ENCODE measurements at regions not wholly inside any gene's neighbourhood (a gene's known extent, or its start where the extent isn't known, plus 50 kb on each side); places are given as distances from the start of the nearest gene placed in this dataset.

DNA sequence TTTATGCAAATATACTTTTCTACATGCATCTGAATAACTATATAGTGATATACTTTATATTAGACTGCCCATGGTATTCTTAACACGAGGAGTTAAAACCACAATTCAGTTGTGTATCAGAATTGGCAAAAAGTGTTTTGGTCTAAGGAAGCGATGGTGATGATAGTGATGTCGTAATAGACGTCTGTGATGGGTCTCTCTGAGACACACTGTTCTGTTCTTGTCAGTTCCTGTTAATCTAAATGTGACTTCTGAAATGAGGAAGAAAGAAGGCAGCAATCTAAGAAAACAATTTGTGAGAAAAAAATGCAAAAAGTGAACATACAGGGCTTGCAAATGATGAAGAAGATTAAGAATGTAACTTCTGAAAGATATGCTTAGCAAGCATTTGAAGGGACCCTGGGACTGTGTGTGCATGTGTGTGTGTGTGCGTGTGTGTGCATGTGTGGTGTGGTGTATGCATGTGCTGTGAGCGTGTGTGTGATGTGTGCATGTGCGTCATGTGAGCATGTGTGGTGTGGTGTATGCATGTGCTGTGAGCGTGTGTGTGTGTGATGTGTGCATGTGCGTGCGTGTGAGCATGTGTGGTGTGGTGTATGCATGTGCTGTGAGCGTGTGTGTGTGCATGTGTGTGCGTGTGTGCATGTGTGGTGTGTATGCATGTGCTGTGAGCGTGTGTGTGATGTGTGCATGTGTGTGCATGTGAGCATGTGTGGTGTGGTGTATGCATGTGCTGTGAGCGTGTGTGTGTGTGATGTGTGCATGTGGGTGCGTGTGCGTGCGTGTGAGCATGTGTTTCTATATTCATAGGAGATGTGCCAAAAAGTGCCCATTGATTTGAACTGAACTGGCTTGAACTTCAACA, 131.8 kb downstream of the IRS2 start (continued):
- TF ChIP-seq FOXP1 (CRISPR knock-in tag; IDR thresholded peaks at IDR 0.05; ENCODE audit: borderline replicate concordance): no peak
- TF ChIP-seq ESRRA (CRISPR knock-in tag; IDR thresholded peaks at IDR 0.05; ENCODE audit: borderline replicate concordance): no peak
- TF ChIP-seq, protein P1, sequence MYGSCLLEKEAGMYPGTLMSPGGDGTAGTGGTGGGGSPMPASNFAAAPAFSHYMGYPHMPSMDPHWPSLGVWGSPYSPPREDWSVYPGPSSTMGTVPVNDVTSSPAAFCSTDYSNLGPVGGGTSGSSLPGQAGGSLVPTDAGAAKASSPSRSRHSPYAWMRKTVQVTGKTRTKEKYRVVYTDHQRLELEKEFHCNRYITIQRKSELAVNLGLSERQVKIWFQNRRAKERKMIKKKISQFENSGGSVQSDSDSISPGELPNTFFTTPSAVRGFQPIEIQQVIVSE (CRISPR knock-in tag; IDR thresholded peaks at IDR 0.05; ENCODE audit: borderline replicate concordance): no peak
- TF ChIP-seq, protein P2, sequence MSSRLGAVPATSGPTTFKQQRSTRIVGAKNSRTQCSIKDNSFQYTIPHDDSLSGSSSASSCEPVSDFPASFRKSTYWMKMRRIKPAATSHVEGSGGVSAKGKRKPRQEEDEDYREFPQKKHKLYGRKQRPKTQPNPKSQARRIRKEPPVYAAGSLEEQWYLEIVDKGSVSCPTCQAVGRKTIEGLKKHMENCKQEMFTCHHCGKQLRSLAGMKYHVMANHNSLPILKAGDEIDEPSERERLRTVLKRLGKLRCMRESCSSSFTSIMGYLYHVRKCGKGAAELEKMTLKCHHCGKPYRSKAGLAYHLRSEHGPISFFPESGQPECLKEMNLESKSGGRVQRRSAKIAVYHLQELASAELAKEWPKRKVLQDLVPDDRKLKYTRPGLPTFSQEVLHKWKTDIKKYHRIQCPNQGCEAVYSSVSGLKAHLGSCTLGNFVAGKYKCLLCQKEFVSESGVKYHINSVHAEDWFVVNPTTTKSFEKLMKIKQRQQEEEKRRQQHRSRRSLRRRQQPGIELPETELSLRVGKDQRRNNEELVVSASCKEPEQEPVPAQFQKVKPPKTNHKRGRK (CRISPR knock-in tag; IDR thresholded peaks at IDR 0.05; ENCODE audit: borderline replicate concordance): no peak

DNA sequence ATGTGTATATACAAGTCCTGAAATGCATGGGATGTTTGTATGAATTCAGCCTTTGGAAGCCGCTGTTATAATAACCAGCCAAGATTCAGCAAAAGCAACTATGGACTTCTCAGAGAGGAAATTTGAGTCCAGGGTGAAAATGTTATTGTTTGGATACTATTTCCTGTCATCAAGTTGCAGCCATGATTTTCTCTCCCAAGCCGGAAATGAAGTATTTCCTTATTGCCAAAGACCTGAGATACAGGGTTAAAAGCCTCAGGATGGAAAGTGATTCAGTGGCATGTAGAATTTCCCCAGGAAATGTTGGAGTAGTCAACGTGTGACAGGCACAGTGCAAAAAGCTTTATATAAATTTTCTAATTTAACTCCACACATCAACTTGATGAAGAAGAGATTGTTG, 133.9 kb downstream of the IRS2 start:
- no peaks in the 10 kb centered on the region for H3K4me1 Mint-ChIP-seq
- H3K27ac Mint-ChIP-seq: no peak overlapping the region
- CTCF ChIA-PET: interaction anchor here (1.1 kb wide), 1 partner anchor 131 kb away, joined by 3 read pairs; no protein-coding TSS in a partner anchor
- POLR2A ChIA-PET: no interaction called here
- ATAC-seq: no peak
- no peaks in the 10 kb centered on the region for H3K36me3 Mint-ChIP-seq
- H3K27me3 Mint-ChIP-seq (ENCODE audit: low read depth): no peaks in the 10 kb centered on the region
- H3K9me3 Mint-ChIP-seq: peaks cover 9% of the 10 kb centered on the region
- no peak for DNase-seq (ENCODE audit: low spot score)
- TF ChIP-seq TP53 (CRISPR knock-in tag; IDR thresholded peaks at IDR 0.05) (no peak), ATF1 (CRISPR knock-in tag; IDR thresholded peaks at IDR 0.05) (no peak), ZNF121 (CRISPR knock-in tag; IDR thresholded peaks at IDR 0.05) (no peak), ETV6 (CRISPR knock-in tag; IDR thresholded peaks at IDR 0.05) (no peak), NFYB (CRISPR knock-in tag; conservative IDR thresholded peaks at IDR 0.05; ENCODE audit: low read depth) (no peak), GTF2I (CRISPR knock-in tag; conservative IDR thresholded peaks at IDR 0.05) (no peak), ZNF423 (CRISPR knock-in tag; IDR thresholded peaks at IDR 0.05) (no peak)
- TF ChIP-seq, protein P3, sequence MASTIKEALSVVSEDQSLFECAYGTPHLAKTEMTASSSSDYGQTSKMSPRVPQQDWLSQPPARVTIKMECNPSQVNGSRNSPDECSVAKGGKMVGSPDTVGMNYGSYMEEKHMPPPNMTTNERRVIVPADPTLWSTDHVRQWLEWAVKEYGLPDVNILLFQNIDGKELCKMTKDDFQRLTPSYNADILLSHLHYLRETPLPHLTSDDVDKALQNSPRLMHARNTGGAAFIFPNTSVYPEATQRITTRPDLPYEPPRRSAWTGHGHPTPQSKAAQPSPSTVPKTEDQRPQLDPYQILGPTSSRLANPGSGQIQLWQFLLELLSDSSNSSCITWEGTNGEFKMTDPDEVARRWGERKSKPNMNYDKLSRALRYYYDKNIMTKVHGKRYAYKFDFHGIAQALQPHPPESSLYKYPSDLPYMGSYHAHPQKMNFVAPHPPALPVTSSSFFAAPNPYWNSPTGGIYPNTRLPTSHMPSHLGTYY (CRISPR knock-in tag; IDR thresholded peaks at IDR 0.05): no peak
- no peak overlapping the region for H3K4me3 Mint-ChIP-seq

DNA sequence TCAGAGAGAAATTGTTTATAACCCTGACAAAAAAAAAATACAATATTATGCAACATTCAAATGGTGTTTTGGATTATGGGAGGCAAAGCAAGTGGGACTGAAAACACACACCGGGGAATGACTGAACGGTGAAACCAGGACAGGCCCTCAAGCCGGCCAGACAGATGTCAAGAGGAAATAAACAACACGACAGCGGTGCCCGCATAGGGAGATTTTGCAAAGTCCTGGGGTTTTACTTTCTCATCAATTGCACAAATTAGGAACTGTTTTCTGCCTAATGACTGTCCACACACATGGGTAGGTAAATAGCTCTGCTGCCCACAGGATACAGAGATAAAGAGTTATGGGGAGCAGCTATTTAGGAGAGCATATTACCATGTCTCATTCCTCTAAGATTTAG, 134.5 kb downstream of the IRS2 start:
- Mint-ChIP-seq H3K9me3 (peaks cover 9% of the 10 kb centered on the region), H3K27ac (no peak overlapping the region), H3K36me3 (no peaks in the 10 kb centered on the region), H3K4me1 (no peaks in the 10 kb centered on the region), H3K4me3 (no peak overlapping the region), H3K27me3 (ENCODE audit: low read depth) (no peaks in the 10 kb centered on the region)
- DNase-seq (ENCODE audit: low spot score) (no peak), ATAC-seq (no peak)
- ChIA-PET POLR2A (no interaction called here), CTCF (no interaction called here)
- TF ChIP-seq NFATC4 (CRISPR knock-in tag; IDR thresholded peaks at IDR 0.05) (no peak), GRHL2 (CRISPR knock-in tag; IDR thresholded peaks at IDR 0.05; ENCODE audit: insufficient replicate concordance, severe bottlenecking) (no peak), FOXP1 (CRISPR knock-in tag; IDR thresholded peaks at IDR 0.05; ENCODE audit: borderline replicate concordance) (no peak), ZNF138 (CRISPR knock-in tag; conservative IDR thresholded peaks at IDR 0.05) (no peak)
- TF ChIP-seq, protein P4, sequence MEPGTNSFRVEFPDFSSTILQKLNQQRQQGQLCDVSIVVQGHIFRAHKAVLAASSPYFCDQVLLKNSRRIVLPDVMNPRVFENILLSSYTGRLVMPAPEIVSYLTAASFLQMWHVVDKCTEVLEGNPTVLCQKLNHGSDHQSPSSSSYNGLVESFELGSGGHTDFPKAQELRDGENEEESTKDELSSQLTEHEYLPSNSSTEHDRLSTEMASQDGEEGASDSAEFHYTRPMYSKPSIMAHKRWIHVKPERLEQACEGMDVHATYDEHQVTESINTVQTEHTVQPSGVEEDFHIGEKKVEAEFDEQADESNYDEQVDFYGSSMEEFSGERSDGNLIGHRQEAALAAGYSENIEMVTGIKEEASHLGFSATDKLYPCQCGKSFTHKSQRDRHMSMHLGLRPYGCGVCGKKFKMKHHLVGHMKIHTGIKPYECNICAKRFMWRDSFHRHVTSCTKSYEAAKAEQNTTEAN (CRISPR knock-in tag; IDR thresholded peaks at IDR 0.05): no peak
- TF ChIP-seq, protein P5, sequence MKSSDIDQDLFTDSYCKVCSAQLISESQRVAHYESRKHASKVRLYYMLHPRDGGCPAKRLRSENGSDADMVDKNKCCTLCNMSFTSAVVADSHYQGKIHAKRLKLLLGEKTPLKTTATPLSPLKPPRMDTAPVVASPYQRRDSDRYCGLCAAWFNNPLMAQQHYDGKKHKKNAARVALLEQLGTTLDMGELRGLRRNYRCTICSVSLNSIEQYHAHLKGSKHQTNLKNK (CRISPR knock-in tag; IDR thresholded peaks at IDR 0.05): no peak
- TF ChIP-seq, protein P6, sequence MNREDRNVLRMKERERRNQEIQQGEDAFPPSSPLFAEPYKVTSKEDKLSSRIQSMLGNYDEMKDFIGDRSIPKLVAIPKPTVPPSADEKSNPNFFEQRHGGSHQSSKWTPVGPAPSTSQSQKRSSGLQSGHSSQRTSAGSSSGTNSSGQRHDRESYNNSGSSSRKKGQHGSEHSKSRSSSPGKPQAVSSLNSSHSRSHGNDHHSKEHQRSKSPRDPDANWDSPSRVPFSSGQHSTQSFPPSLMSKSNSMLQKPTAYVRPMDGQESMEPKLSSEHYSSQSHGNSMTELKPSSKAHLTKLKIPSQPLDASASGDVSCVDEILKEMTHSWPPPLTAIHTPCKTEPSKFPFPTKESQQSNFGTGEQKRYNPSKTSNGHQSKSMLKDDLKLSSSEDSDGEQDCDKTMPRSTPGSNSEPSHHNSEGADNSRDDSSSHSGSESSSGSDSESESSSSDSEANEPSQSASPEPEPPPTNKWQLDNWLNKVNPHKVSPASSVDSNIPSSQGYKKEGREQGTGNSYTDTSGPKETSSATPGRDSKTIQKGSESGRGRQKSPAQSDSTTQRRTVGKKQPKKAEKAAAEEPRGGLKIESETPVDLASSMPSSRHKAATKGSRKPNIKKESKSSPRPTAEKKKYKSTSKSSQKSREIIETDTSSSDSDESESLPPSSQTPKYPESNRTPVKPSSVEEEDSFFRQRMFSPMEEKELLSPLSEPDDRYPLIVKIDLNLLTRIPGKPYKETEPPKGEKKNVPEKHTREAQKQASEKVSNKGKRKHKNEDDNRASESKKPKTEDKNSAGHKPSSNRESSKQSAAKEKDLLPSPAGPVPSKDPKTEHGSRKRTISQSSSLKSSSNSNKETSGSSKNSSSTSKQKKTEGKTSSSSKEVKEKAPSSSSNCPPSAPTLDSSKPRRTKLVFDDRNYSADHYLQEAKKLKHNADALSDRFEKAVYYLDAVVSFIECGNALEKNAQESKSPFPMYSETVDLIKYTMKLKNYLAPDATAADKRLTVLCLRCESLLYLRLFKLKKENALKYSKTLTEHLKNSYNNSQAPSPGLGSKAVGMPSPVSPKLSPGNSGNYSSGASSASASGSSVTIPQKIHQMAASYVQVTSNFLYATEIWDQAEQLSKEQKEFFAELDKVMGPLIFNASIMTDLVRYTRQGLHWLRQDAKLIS (CRISPR knock-in tag; IDR thresholded peaks at IDR 0.05; ENCODE audit: borderline replicate concordance): no peak
- TF ChIP-seq, protein P3 (CRISPR knock-in tag; IDR thresholded peaks at IDR 0.05): no peak
- TF ChIP-seq, protein P7, sequence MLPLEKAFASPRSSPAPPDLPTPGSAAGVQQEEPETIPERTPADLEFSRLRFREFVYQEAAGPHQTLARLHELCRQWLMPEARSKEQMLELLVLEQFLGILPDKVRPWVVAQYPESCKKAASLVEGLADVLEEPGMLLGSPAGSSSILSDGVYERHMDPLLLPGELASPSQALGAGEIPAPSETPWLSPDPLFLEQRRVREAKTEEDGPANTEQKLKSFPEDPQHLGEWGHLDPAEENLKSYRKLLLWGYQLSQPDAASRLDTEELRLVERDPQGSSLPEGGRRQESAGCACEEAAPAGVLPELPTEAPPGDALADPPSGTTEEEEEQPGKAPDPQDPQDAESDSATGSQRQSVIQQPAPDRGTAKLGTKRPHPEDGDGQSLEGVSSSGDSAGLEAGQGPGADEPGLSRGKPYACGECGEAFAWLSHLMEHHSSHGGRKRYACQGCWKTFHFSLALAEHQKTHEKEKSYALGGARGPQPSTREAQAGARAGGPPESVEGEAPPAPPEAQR (CRISPR knock-in tag; IDR thresholded peaks at IDR 0.05): no peak
